Kidney (tissue), 13 donors: ENCODE measurements at regions not wholly inside any gene's neighbourhood (a gene's known extent, or its start where the extent isn't known, plus 50 kb on each side); places are given as distances from the start of the nearest gene placed in this dataset.

ENCODE experiments used
- DNase-seq, 5 donors: peaks; one replicate each; pipeline ENCODE4 v3.0.0-alpha.2; 2013 to 2020
- FAIRE-seq: peaks from 2 replicates; lab custom pipeline; 2012; peaks lifted over from hg19 to GRCh38; lab: Jason Lieb, UNC
- H3K27ac ChIP-seq, 2 donors: one replicate each; pipeline ENCODE4 v1.7.0; 2013; ENCODE audit warnings: low read depth in 2 of 2, low read length in 2 of 2, inconsistent platforms in 1 of 2
- H3K27me3 ChIP-seq: one replicate; pipeline ENCODE4 v1.7.1; 2013; ENCODE audit warnings: low read length, inconsistent platforms; ENCODE audit not compliant: control insufficient read depth, insufficient read depth
- H3K36me3 ChIP-seq, 3 donors: one replicate each; pipeline versions ENCODE4 v1.7.0 to v1.7.1; 2013; ENCODE audit warnings: low read length in 3 of 3, control low read depth in 1 of 3, inconsistent platforms in 1 of 3; ENCODE audit not compliant: insufficient read depth in 3 of 3, control insufficient read depth in 2 of 3
- H3K4me1 ChIP-seq, 3 donors: one replicate each; pipeline versions ENCODE4 v1.7.0 to v1.7.1; 2013; ENCODE audit warnings: low read length in 3 of 3, inconsistent platforms in 1 of 3, low read depth in 1 of 3; ENCODE audit not compliant: control insufficient read depth in 2 of 3, insufficient read depth in 2 of 3
- H3K4me3 ChIP-seq, 3 donors: one replicate each; pipeline versions ENCODE4 v1.7.0 to v1.8.1; 2013; ENCODE audit warnings: low read length in 3 of 3, control low read depth in 1 of 3, inconsistent platforms in 1 of 3
- H3K9ac ChIP-seq, 3 donors: one replicate each; pipeline versions ENCODE4 v1.7.0 to v1.7.1; 2013; ENCODE audit warnings: low read length in 3 of 3, control low read depth in 1 of 3, inconsistent platforms in 1 of 3
- H3K9me3 ChIP-seq, 3 donors: one replicate each; pipeline versions ENCODE4 v1.7.0 to v1.7.1; 2013; ENCODE audit warnings: low read length in 3 of 3, control low read depth in 1 of 3, inconsistent platforms in 1 of 3; ENCODE audit not compliant: control insufficient read depth in 2 of 3, insufficient read depth in 1 of 3
- CTCF ChIP-seq: IDR thresholded peaks from 3 replicates; pipeline ENCODE4 v1.5.1; 2012; ENCODE audit warnings: mild to moderate bottlenecking, moderate library complexity, borderline replicate concordance; ENCODE audit not compliant: insufficient read depth; ENCODE audit errors: extremely low read depth
- intact Hi-C: fragments of 100-400 bp; cut with DNase I; formaldehyde crosslinking; loops from one replicate; pipeline ENCODE4 v1.11.1; 2022
- donor health status: control.
- donor health status: control.
- donor health status: control.
- donor health status: control.
- donor health status: control.
- donor health status: DM: yes; HTN: yes; CAD: no.
- donor health status: Normal renal cell carcinoma (clear cell type).

DNA sequence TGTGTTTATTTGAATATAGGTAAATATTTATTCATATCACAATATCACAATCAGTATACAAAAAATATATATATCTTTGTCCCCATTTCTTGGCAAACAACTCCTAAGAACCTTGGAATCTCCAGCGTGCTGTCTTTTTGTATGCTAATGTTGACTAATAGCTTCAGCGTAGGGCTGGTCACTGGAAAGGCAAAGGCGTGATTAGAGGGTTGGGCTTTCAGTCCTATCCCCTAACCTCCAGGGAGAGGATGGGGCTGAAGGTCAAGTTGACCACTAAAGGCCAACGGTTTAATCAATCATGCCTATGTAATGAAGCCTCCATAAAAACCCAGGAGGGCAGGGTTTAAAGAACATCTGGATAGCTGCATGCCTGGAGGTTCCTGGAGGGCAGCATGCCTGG is 79.6 kb upstream of the BNC2 start:
- Histone ChIP-seq H3K27me3 (no peaks in the 10 kb centered on the region), H3K9me3 (no peaks in the 10 kb centered on the region), H3K4me3 (no peak overlapping the region), H3K27ac (no peak overlapping the region), H3K4me1 (no peaks in the 10 kb centered on the region), H3K36me3 (no peaks in the 10 kb centered on the region), H3K9ac (no peak overlapping the region)
- intact Hi-C loops = no loop called here
- FAIRE-seq (no peak), DNase-seq (no peak)
- TF ChIP-seq CTCF = no peak

- FAIRE-seq = no peak
- H3K4me3 ChIP-seq = no peak overlapping the region
- no peaks in the 10 kb centered on the region for H3K9me3 ChIP-seq
- DNase-seq = no peak
- no peaks in the 10 kb centered on the region for H3K27me3 ChIP-seq
- no peak overlapping the region for H3K9ac ChIP-seq
- no peak overlapping the region for H3K27ac ChIP-seq
- H3K4me1 ChIP-seq = no peaks in the 10 kb centered on the region
- TF ChIP-seq CTCF = no peak
- no peaks in the 10 kb centered on the region for H3K36me3 ChIP-seq
- intact Hi-C loops = no loop called here
Measured at GRCh38 chr9:16930578-16930977, 60.1 kb upstream of the BNC2 start.

DNA sequence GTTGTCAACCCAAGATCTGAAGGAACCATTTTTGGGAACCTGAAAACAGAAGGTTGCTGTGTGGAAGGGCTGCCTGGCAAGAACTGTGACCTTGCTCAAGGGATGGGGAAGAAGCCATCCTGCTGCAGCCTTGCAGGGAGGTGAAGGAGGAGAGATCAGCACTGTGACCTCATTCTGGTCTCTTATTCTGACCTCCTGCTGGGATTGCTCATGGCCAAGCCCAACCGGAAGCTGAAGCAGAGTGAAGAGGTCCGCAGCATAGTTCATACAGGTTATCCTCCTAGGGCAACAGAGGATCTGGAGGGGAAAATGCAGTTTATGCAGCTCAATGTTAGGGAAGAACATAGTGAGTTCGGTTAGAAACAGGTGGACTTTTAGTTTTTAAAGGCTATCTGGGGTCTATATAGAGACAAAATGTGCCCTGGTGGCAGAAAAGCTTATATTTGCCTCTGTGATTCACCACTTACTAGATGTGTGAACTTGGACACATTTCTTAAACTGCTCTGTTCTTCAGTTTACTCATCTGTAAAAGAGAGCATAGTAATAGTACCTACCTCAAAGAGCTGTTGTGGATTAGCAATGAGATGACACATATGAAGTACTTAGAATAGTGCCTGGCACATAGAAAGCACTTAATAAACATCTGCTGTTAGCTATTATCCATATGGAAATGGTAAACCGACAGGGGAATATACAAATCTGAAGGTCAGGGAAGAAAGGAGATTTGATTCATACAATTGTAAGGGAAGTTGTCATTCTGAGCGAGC is 57.9 kb upstream of the BNC2 start:
- no peak for DNase-seq
- no peaks in the 10 kb centered on the region for H3K4me1 ChIP-seq
- no peak overlapping the region for H3K27ac ChIP-seq
- H3K9me3 ChIP-seq = no peaks in the 10 kb centered on the region
- no peaks in the 10 kb centered on the region for H3K36me3 ChIP-seq
- no peak overlapping the region for H3K4me3 ChIP-seq
- H3K9ac ChIP-seq = no peak overlapping the region
- no peak for TF ChIP-seq CTCF
- intact Hi-C loops = no loop called here
- H3K27me3 ChIP-seq = no peaks in the 10 kb centered on the region
- no peak for FAIRE-seq

GRCh38 chr9:16925426-16925825 is 55.0 kb upstream of the BNC2 start:
- Histone ChIP-seq H3K9me3 (no peaks in the 10 kb centered on the region), H3K27ac (no peak overlapping the region), H3K4me1 (no peaks in the 10 kb centered on the region), H3K4me3 (no peak overlapping the region), H3K9ac (no peak overlapping the region), H3K36me3 (no peaks in the 10 kb centered on the region), H3K27me3 (no peaks in the 10 kb centered on the region)
- intact Hi-C loops = no loop called here
- TF ChIP-seq CTCF = no peak
- DNase-seq (no peak), FAIRE-seq (no peak)
